ENCODE measurements at regions not wholly inside any gene's neighbourhood (a gene's known extent, or its start where the extent isn't known, plus 50 kb on each side); places are given as distances from the start of the nearest gene placed in this dataset.

GRCh38 chr1:63714482-63714760 lies 59.4 kb upstream of the ROR1 start:
- H3K36me3 ChIP-seq (ENCODE audit: insufficient read depth): no peaks in the 10 kb centered on the region
- H3K79me2 ChIP-seq (ENCODE audit: insufficient read depth, low read depth): no peaks in the 10 kb centered on the region
- peak overlapping the region; percentile 64 for H3K4me2 ChIP-seq
- no peaks in the 10 kb centered on the region for H4K20me1 ChIP-seq (ENCODE audit: insufficient read depth)
- no peaks in the 10 kb centered on the region for H3K27me3 ChIP-seq (ENCODE audit: insufficient read depth, low read depth)
- H3K4me3 ChIP-seq (IDR thresholded peaks at IDR 0.05; ENCODE audit: insufficient read depth, low read depth, low read length): no peak overlapping the region
- no peak for TF ChIP-seq CTCF (conservative IDR thresholded peaks at IDR 0.05; ENCODE audit: low read depth, low read length)
- peak overlapping the region; percentile 89 for H3K27ac ChIP-seq
- peaks cover 86% of the 10 kb centered on the region for H3K4me1 ChIP-seq (ENCODE audit: low read depth, poor library complexity, severe bottlenecking)
- peak overlapping the region; percentile 45; the same call in 1 of the 2 replicates for H2AFZ ChIP-seq (ENCODE audit: low read depth)
- H3K9ac ChIP-seq: peak overlapping the region; percentile 42; the same call in 1 of the 2 replicates

GRCh38 chr1:63717511-63718065 lies 56.2 kb upstream of the ROR1 start:
- H3K27ac ChIP-seq: peak overlapping the region; percentile 84
- no peak overlapping the region for H3K4me3 ChIP-seq (IDR thresholded peaks at IDR 0.05; ENCODE audit: insufficient read depth, low read depth, low read length)
- no peaks in the 10 kb centered on the region for H3K36me3 ChIP-seq (ENCODE audit: insufficient read depth)
- peaks cover 89% of the 10 kb centered on the region for H3K4me1 ChIP-seq (ENCODE audit: low read depth, poor library complexity, severe bottlenecking)
- peak overlapping the region; percentile 35; the same call in 1 of the 2 replicates for H2AFZ ChIP-seq (ENCODE audit: low read depth)
- TF ChIP-seq CTCF (conservative IDR thresholded peaks at IDR 0.05; ENCODE audit: low read depth, low read length): no peak
- H4K20me1 ChIP-seq (ENCODE audit: insufficient read depth): no peaks in the 10 kb centered on the region
- H3K27me3 ChIP-seq (ENCODE audit: insufficient read depth, low read depth): no peaks in the 10 kb centered on the region
- peak overlapping the region; percentile 70 for H3K4me2 ChIP-seq
- H3K9ac ChIP-seq: peak overlapping the region; percentile 44; the same call in 1 of the 2 replicates
- no peaks in the 10 kb centered on the region for H3K79me2 ChIP-seq (ENCODE audit: insufficient read depth, low read depth)

- Histone ChIP-seq H3K4me2 (peak overlapping the region; percentile 70), H3K4me1 (ENCODE audit: low read depth, poor library complexity, severe bottlenecking) (peaks cover 79% of the 10 kb centered on the region)
- TF ChIP-seq CTCF (conservative IDR thresholded peaks at IDR 0.05; ENCODE audit: low read depth, low read length): no peak
Observed at GRCh38 chr1:63718541-63718970, 55.3 kb upstream of the ROR1 start.

GRCh38 chr1:63721531-63722189 lies 52.2 kb upstream of the ROR1 start:
- Histone ChIP-seq H3K36me3 (ENCODE audit: insufficient read depth) (no peaks in the 10 kb centered on the region), H3K27me3 (ENCODE audit: insufficient read depth, low read depth) (no peaks in the 10 kb centered on the region), H3K27ac (no peak overlapping the region), H4K20me1 (ENCODE audit: insufficient read depth) (no peaks in the 10 kb centered on the region), H2AFZ (ENCODE audit: low read depth) (no peak overlapping the region), H3K4me2 (no peak overlapping the region), H3K4me3 (IDR thresholded peaks at IDR 0.05; ENCODE audit: insufficient read depth, low read depth, low read length) (no peak overlapping the region), H3K9ac (no peak overlapping the region), H3K79me2 (ENCODE audit: insufficient read depth, low read depth) (no peaks in the 10 kb centered on the region), H3K4me1 (ENCODE audit: low read depth, poor library complexity, severe bottlenecking) (peaks cover 55% of the 10 kb centered on the region)
- no peak for TF ChIP-seq CTCF (conservative IDR thresholded peaks at IDR 0.05; ENCODE audit: low read depth, low read length)

More at GRCh38 chr1:63718541-63718970, 55.3 kb upstream of the ROR1 start:
- Histone ChIP-seq H3K79me2 (ENCODE audit: insufficient read depth, low read depth) (no peaks in the 10 kb centered on the region), H3K27me3 (ENCODE audit: insufficient read depth, low read depth) (no peaks in the 10 kb centered on the region), H3K9ac (peak overlapping the region; percentile 22; the same call in 1 of the 2 replicates), H4K20me1 (ENCODE audit: insufficient read depth) (no peaks in the 10 kb centered on the region), H3K36me3 (ENCODE audit: insufficient read depth) (no peaks in the 10 kb centered on the region), H2AFZ (ENCODE audit: low read depth) (peak overlapping the region; percentile 35; the same call in 1 of the 2 replicates), H3K4me3 (IDR thresholded peaks at IDR 0.05; ENCODE audit: insufficient read depth, low read depth, low read length) (peak overlapping the region; percentile 25), H3K27ac (peak overlapping the region; percentile 84)
